ENCODE measurements at regions not wholly inside any gene's neighbourhood (a gene's known extent, or its start where the extent isn't known, plus 50 kb on each side); places are given as distances from the start of the nearest gene placed in this dataset.

DNA sequence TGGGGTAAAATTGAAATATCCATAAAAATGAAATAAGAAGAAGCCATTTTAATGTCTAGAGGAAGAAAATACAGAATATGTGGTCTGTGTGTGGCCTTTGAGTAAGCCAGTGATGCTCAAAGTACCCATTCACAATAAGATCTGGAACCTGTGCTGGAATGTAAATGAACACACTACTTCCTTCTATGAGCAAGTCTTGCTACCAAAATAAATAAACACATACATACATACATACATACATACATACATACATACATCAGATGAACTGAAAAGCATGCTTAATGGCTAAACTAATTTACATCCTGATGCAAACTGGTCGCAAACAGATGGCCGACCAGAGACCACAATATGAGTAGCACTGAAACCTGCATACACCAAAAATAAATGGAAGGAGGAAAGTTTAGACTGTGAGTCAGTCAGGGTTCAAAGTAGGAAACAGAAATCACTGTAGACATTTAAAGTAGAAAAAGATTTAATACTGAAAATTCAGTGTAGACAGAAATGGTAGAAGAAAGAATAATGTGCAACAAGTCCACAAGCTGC, 317.6 kb downstream of the CAAP1 start:
- no peak for DNase-seq (ENCODE audit: low read depth in 2 of 2)

DNA sequence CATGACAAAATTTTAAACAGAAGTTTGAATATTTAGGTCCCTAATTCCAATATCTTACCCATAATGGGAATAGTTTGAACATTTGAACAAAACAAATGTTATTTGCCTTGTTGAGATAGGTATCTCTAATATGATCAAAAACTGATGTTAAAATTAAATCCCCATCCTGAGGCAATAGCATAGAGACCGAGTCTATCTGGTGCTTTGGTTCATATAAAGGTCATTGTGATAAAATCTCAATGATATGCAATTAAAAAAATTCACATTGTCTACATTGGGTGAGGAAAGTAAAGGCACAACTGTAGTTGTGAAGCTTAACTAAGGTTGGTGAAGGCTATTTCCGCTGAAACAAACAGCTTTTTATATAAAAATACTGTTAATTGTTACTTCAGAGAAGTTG, 318.3 kb downstream of the CAAP1 start:
- no peak for DNase-seq (ENCODE audit: low read depth in 2 of 2)

DNA sequence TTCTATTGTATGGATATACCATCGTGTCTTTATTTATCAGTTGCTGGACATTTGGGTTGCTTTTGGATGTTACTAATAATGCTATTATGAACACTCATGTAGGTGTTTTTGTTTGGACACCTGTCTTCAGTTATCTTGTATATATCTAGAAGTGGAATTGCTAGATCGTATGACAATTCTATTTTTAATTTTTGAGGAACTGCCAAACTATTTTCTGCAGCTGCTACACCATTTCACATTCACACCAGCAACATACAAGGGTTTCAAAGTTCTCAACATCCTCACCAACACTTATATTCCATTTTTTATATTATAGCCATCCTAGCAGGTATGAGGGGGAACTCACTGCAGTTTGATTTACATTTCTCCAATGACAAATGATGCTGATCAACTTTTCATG, 324.6 kb downstream of the CAAP1 start:
- no peak for DNase-seq (ENCODE audit: low read depth in 2 of 2)

DNA sequence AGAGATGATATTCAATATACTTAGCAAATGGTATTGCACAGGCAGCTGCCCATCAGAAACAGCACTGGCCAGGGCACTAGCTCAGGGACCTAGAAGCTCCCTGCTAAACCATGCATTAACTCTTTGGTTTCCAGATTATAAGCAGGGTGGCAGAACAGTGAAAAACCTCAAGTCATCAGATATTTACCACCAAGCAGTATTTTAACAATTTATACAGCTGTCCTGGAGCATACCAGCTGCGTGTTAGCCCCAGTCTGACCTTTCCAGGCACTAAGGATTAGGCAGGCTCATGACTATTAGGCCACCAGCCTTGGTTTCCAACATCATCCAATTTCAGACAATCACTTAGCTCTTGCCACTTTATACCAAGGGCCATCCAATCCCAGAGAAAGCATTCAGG, 326.5 kb downstream of the CAAP1 start:
- DNase-seq (ENCODE audit: low read depth in 2 of 2) = no peak

DNA sequence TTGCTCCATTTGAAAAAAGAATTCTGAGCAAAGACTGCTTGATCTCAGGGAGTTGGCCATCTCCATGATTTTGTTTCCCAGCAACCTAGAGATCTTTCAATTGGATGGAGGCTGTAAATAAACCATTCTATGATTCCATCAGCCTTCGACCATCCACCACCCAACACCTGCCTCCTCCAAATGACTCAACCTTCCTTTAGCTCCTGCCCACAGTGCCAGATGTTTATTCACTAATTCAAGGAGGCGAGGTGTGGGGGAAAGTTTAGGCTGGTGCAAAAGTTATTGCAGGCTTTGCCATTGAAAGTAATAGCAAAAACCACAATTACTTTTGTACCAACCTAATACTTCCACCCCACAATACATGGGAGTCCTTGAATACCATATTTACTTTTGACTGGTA, 327.5 kb downstream of the CAAP1 start:
- no peak for DNase-seq (ENCODE audit: low read depth in 2 of 2)

DNA sequence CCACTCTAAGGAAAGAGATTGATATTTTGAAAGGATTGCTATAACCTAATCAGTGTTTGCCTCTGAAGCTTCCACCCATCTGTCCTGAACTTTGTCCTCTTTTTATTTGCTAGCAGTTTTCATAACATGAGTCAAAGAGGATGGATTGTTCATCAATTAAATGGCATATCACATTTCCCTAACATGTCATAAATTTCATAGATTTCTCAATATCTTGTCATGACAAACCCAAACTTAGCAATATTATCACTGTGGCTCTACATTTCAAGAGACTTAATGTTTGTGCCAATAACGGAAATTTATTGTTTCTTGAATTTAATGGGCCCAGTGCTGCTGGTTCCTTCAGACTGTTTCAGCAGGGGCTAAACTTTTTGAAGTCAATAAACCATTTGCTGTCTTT, 330.3 kb downstream of the CAAP1 start:
- no peak for DNase-seq (ENCODE audit: low read depth in 2 of 2)

DNA sequence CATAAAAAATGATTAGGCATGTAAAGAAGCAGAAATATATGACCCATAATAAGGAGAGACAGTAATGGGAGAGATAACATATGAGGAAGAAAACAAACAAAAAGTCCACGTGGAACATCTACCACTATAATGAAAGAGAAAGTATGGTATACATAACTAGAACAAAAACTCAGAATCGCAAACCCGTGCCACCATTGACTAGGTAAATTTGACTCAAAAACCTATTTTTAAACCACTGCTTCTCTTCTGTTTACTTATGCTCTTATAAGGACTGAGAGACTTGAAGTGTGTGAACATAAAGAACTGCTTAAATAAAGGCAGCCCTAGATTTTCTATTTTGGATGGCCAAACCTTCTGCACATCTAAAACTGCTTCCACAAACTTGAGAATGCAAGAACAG, 330.7 kb downstream of the CAAP1 start:
- DNase-seq (ENCODE audit: low read depth in 2 of 2) = no peak

DNA sequence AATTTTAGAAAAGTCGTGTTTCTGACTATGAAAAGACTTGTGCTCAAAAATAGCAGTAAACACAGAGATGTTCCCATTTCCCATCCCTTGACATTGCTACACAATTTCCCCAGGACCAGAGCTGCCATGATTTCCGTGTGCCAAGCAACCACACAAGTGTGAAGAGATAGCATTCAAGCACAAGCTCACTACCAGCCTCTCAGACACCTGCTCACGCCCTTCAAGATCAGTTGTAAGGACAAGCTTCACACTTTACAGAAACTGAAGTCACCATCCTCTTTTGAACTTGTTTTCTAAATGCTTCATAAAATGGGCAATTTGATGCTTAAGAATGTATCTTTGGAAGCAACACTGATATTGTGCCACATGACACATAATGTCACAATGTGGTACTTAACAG, 333.1 kb downstream of the CAAP1 start:
- no peak for DNase-seq (ENCODE audit: low read depth in 2 of 2)

DNA sequence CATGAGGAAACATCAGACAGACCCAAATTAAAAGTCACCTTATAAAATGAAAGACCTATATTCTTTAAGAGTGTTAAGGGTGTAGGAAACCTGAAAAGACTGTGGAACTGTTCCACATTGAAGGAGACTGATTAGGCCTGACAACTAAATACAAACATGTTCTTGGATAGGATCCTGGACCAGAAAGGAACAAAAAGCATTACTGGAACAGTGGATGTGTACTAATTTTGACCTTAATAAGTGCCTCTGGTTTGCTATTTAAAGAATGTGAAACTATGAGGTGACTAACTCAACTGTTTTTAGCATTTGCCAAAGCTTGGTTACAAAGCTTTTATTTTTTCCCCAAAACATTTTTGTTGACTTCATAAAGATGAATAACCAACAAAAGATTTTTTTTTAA, 340.6 kb downstream of the CAAP1 start:
- DNase-seq (ENCODE audit: low read depth in 2 of 2) = no peak

DNA sequence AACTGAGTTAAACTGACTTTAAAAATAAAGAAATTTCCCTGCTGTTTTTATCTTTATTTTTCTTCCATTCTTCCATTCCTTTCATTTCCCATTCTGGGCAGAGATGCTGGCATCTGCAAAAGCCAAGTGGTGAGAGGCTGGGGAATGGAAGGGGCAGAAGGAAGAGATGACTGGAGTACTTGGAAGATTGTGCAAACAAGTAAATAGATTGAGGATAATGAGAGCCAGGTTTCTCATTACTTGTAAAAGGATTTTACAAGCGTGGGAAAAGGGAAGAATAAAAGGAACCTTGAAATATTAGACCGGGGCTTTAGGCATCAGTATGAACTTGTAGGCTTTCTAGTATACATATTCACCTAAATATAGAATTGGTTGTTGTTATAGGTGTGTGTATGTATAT, 341.2 kb downstream of the CAAP1 start:
- no peak for DNase-seq (ENCODE audit: low read depth in 2 of 2)

DNA sequence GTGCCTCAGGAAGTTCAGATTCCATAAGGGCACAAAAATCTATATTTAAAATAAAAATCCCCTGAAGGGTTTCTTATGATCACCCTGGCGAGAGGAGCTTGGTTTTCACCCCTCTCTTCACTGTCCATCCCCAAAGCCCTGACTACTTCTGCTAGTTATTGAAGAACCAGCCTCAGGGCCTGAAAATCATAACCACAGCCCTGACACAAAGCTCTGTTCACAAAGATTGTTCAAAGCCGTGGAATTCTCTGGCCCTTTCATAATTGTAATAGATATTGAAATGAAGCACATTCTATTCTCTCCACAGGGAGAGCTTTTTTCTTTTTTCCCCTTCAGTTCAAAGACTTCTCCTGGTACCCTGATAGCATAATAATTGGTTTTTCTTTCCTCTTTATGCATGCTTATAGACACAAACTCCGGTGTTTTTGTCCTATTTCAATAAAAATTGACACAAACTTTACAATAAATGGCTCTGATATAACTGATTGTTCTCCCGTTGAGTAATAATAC, 343.8 kb downstream of the CAAP1 start:
- no peak for DNase-seq (ENCODE audit: low read depth in 2 of 2)

DNA sequence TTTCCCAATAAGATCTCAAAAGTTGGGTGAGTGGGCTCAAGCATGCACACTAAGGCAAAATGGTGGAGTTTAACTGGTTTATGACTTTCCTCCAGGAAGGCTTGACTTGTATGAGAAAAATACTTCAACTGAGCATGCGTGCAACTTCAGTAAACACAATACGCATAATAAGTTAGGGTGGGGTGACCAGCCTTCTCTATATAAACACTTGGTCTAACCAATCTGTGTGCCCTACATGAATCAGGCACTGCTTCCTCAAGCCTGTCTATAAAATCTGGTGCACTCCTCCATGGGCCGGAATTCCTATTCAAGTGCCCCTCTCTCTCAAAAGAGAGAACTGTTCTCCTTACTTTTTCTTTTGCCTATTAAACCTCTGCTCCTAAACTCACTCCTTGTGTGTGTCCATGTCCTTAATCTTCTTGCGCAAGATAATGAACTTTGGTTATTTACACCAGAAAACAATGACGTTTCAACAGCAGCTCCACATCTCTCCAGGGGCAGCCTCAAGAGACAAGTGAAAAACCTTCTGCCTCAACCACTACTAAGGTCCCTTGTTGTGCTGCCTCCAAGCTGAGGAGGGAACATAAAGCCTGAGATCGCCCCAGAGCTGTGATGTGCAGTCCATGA, 352.6 kb downstream of the CAAP1 start:
- no peak for DNase-seq (ENCODE audit: low read depth in 2 of 2)

DNA sequence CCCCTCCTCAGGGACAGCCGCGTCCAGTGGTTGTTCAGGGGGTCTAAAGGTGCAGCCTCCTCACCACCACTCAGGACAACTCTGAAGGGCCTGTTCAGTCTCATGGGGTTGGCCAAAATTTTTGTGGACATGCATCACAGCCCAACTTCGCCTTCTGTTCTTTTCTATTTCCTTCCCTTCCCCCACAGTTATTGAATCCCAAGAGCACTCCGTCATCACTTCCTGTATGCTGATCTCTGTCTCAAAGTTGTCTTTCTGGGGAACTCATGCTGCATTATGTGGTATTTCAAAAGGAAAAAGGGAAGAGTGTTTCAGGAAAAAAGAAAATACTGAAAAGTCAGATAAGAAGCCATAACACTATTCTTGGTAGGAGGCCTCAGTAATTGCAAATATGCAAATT, 355.4 kb downstream of the CAAP1 start:
- DNase-seq (ENCODE audit: low read depth in 2 of 2) = no peak

DNA sequence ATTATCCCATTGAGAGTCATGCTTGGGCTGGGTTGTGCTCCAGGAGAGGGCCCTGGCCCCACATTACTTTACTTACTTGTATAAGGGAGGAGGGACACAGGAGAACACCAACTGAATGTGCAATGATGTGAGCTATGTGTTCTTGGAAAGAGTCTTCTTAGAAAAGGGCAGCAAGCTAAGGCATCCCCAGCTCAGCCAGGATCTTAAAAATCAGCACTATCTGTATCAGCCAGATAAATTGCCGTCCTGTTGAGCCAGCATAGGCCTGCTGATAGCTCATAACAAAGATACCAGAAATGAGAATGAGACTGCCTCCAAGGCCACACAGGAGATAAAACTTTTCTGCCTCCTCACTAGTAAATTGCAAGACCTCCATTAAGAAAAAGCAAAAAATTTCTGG, 357.5 kb downstream of the CAAP1 start:
- DNase-seq (ENCODE audit: low read depth in 2 of 2) = no peak

DNA sequence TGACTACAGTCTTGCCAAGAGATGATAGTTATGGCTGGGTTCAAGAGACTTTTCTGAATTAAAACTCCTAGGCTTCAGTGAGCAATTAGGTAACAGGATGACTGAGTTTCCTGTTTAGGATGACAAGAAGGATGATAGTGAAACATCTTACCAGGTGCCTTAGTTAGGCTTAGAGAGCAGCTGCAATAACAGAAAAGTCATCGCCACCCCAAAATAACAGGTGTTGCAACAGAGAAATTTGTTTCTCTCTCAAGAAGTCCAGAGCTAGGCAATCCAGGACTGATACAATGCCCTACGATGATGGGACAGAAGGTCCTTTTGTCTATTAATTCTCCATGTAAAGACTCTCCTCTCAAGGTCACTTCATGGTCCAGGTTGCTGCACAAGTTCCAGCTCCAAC, 361.8 kb downstream of the CAAP1 start:
- no peak for DNase-seq (ENCODE audit: low read depth in 2 of 2)

DNA sequence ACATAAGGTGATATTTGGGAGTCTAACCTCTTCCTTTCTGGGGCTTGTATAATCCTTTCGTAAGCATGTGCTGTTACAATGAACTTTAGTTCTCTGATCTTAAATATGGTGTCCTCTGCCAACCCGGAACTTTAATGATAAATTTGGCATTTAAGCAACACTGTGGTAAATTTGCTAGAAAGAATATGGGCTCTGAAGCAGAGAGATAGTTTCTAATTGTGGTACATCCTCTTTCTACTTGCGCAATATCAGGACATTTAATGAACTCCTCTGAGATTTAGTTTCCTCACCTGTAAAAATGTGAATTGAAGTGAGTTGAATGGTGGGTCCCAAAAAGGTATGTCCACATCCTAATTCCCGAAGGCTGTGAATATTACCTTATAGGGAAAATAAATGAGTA, 364.7 kb downstream of the CAAP1 start:
- no peak for DNase-seq (ENCODE audit: low read depth in 2 of 2)

DNA sequence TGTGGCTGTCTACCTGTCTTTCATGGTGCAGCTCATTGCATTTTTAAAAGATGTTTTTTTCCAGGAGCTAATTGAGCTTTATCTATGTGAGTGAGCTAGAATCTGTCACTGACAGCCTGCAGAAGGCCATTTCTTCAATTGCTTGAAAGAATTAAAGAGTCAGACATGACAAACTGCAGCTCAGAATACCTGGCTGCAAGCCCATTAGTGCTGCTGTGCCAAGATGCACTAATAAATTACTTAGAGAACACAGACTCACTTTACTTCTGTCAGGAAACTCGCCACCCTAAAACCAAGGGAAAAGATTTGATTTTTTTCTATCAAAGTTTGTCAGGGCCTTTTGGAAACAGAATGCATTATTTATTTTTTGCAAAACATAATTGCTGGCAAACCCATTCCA, 368.3 kb downstream of the CAAP1 start:
- no peak for DNase-seq (ENCODE audit: low read depth in 2 of 2)

DNA sequence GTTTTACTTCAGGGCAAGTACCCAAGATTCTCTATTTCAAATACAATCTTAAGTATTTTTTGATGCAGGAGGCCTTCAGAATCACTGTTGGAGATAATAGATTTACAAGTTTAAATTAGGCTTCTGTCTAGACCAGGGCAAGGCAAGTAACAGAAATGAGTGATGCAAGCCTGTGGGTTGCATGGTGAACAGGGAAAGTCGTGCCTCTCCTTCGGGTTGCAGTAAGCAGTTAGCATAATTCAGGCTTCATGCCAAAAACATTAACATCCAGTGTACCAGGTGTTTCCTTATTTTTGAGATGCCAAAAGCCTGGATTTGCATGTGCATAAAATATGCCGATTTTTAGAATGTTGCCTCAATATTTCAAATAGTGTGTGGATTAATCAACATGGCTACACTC, 369.0 kb downstream of the CAAP1 start:
- no peak for DNase-seq (ENCODE audit: low read depth in 2 of 2)

DNA sequence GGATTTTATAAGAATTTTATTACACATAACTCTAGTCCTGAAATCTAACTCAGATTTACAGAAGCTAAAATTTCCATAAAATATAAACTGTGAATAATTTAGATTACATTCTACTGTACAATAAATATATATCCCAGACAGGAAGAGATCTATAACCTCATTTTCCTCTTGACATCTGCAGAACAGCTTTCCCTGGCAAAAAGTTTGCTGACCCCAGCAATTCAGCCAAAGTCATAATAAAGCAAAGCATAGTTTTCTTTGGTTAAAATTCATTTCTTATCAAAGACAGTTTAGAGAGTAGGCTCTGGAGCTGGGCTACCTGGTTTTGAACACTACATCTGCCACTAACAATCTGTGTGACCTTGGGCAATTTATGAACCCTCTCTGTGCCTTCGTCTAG, 372.5 kb downstream of the CAAP1 start:
- no peak for DNase-seq (ENCODE audit: low read depth in 2 of 2)

DNA sequence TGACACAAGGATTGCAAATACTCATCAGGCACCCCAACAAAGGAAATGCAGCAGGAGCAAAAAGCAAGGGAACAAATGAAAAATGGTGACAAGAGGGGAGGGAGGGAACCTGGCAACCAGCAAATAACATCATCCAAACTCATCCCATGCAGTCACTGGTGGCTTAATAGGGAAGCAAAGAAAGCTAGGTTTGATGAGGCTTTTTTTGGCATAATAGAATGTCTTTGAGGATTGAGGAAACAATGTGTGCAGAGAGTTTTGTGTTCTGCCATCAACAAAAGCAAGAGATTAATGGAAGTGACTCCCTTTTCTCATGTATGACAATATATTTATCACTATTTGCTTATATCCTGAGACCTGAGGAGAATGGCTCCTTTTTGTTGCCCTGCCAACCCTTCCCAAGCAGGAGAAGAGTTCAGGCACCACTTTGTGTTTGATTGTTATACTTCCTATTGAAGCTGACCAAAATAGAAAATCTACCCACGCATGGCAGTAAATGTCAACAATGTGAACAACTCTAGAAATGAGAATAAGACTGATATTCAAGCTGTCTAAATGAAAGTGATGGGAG, 375.7 kb downstream of the CAAP1 start:
- no peak for DNase-seq (ENCODE audit: low read depth in 2 of 2)

DNA sequence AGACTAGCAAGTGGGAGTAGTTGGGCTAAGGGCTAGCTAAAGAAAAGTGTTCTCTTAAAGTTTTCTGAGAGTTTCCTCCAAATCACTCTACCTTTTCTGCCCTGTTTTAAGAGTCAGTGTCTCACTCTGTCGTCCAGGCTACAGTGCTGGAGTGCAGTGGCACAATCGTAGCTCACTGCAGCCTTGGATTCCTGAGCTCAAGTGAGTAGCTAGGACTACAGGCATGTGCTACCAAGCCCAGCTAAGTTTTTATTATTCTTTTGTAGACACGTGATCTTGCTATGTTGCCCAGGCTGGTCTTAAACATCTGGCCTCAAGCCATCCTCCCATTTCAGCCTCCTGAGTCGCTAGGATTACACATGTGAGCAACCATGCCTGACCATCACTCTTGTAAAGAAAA, 378.9 kb downstream of the CAAP1 start:
- DNase-seq (ENCODE audit: low read depth in 2 of 2) = no peak

DNA sequence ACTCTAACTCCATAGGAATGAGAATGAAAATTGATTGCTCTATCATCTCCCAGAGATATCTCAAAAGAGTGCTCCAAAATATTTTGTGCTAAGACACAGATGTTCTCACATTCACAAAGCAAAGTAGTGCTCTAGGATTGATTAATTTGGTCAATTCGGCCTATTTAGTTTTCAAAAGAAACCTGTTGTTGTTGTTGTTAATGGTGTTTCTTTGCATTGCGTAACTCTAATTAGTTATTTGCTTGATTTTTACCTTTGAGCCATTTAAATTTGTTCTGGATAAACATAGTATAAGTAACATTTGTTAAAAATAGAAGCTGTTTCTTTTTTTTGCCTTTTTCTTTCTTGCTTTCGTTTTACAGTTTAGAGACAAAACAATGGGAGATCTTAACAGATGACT, 382.5 kb downstream of the CAAP1 start:
- DNase-seq (ENCODE audit: low read depth in 2 of 2) = no peak

DNA sequence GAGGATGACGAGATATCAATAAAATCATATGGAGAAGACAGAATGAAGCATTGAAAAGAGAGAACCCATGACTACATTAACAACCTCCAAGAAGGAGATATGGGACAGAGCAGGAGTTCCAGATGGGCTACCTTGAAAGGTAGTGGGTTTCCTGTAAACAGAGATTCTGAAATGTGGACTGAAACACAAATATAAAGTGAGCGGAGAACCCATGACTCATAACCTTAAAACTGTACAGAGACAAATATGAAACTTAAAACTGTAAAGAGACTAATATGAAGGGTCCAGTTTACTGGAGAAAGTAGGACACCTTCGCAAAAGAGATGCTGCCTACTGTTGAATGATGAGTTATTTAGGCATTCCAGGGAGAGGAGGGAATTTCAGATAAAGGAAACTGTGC, 383.7 kb downstream of the CAAP1 start:
- no peak for DNase-seq (ENCODE audit: low read depth in 2 of 2)

DNA sequence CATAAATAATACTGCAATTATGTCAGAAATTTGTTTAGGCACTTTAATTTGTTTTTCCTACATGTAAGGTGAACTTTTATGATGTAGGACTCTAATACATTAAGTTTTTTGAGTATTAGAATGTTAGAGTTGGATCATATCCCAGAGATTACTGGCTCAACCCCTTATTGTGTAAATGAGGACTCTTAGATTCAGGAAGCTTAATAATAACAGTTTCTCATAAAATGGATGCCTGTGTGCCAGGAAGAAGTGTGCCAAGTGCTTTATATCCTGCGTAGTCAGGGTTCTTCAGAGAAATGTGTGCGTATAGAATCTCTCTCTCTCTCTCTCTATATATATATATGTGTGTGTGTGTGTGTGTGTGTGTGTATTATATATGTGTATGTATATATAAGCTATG, 388.5 kb downstream of the CAAP1 start:
- DNase-seq (ENCODE audit: low read depth in 2 of 2) = no peak
